ENCODE measurements at regions not wholly inside any gene's neighbourhood (a gene's known extent, or its start where the extent isn't known, plus 50 kb on each side); places are given as distances from the start of the nearest gene placed in this dataset.

GRCh38 chr2:187918996-187919821, 365.0 kb upstream of the TFPI start:
- ChIA-PET CTCF (ENCODE audit: unreplicated experiment) (no interaction called here), POLR2A (no interaction called here)

DNA sequence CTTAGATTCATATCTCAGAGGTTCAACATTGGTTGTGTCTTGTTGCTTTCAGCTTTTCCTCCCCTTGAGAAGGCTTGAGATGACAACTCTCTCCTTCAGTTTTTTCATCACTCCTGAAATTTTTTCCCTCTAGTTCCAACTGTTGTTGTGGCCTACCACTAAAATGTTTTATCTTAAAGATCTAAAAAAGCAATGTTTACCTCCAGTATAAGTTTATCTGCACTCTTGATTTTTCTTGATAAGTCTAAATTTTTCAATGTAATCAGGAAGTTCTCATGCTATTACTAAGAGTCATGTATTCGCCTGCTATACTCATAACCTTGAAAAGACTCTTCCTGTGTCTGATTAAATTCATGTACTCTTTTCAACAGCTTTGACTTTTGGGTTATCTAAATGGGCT, 366.3 kb upstream of the TFPI start:
- POLR2A ChIA-PET, result no interaction called here
- no peak overlapping the region for H3K27ac ChIP-seq (ENCODE audit: low read depth, low read length, poor library complexity, severe bottlenecking)
- no peak for DNase-seq (ENCODE audit: low spot score)
- no peaks in the 10 kb centered on the region for H3K9me3 ChIP-seq (ENCODE audit: low read length)
- H2AFZ ChIP-seq (ENCODE audit: low read length), result no peak overlapping the region
- no peaks in the 10 kb centered on the region for H3K36me3 ChIP-seq (ENCODE audit: insufficient read depth, low read length)
- intact Hi-C loops (cut with micrococcal nuclease; ENCODE audit: unreplicated experiment), result no loop called here
- BruUV-seq (replicated peaks), result no TSS peak
- TF ChIP-seq CTCF (conservative IDR thresholded peaks at IDR 0.05; ENCODE audit: low read length) (no peak), EZH2phosphoT487 (IDR thresholded peaks at IDR 0.05; ENCODE audit: borderline replicate concordance, low read depth, low read length) (no peak)
- CTCF ChIA-PET (ENCODE audit: unreplicated experiment), result no interaction called here
- H4K20me1 ChIP-seq (ENCODE audit: insufficient read depth, low read length), result no peaks in the 10 kb centered on the region
- H3K4me1 ChIP-seq (ENCODE audit: insufficient read depth, low read length, poor library complexity, severe bottlenecking), result no peaks in the 10 kb centered on the region
- H3K9me2 ChIP-seq (ENCODE audit: insufficient read depth, low read length), result no peaks in the 10 kb centered on the region
- no peaks in the 10 kb centered on the region for H3K79me2 ChIP-seq (ENCODE audit: insufficient read depth, low read depth, low read length)
- no peak overlapping the region for H3K4me2 ChIP-seq (ENCODE audit: low read length)
- no peak overlapping the region for H3K4me3 ChIP-seq (ENCODE audit: low read depth, low read length, poor library complexity, severe bottlenecking)

More at GRCh38 chr2:187918996-187919821, 365.0 kb upstream of the TFPI start:
- TF ChIP-seq EZH2phosphoT487 (IDR thresholded peaks at IDR 0.05; ENCODE audit: borderline replicate concordance, low read depth, low read length) (no peak), CTCF (conservative IDR thresholded peaks at IDR 0.05; ENCODE audit: low read length) (no peak)
- Histone ChIP-seq H3K4me2 (ENCODE audit: low read length) (no peak overlapping the region), H2AFZ (ENCODE audit: low read length) (no peak overlapping the region), H3K4me3 (ENCODE audit: low read depth, low read length, poor library complexity, severe bottlenecking) (no peak overlapping the region), H3K79me2 (ENCODE audit: insufficient read depth, low read depth, low read length) (no peaks in the 10 kb centered on the region), H4K20me1 (ENCODE audit: insufficient read depth, low read length) (no peaks in the 10 kb centered on the region), H3K27ac (ENCODE audit: low read depth, low read length, poor library complexity, severe bottlenecking) (no peak overlapping the region), H3K9me3 (ENCODE audit: low read length) (no peaks in the 10 kb centered on the region), H3K9me2 (ENCODE audit: insufficient read depth, low read length) (no peaks in the 10 kb centered on the region), H3K36me3 (ENCODE audit: insufficient read depth, low read length) (no peaks in the 10 kb centered on the region), H3K4me1 (ENCODE audit: insufficient read depth, low read length, poor library complexity, severe bottlenecking) (no peaks in the 10 kb centered on the region)
- no TSS peak for BruUV-seq (replicated peaks)
- DNase-seq (ENCODE audit: low spot score), result no peak
- intact Hi-C loops (cut with micrococcal nuclease; ENCODE audit: unreplicated experiment), result no loop called here

GRCh38 chr2:187922846-187923245, 368.6 kb upstream of the TFPI start:
- Histone ChIP-seq H3K9me2 (ENCODE audit: insufficient read depth, low read length) (no peaks in the 10 kb centered on the region), H3K4me1 (ENCODE audit: insufficient read depth, low read length, poor library complexity, severe bottlenecking) (no peaks in the 10 kb centered on the region), H3K4me3 (ENCODE audit: low read depth, low read length, poor library complexity, severe bottlenecking) (no peak overlapping the region), H3K27ac (ENCODE audit: low read depth, low read length, poor library complexity, severe bottlenecking) (no peak overlapping the region), H3K36me3 (ENCODE audit: insufficient read depth, low read length) (no peaks in the 10 kb centered on the region), H3K79me2 (ENCODE audit: insufficient read depth, low read depth, low read length) (no peaks in the 10 kb centered on the region), H3K9me3 (ENCODE audit: low read length) (no peaks in the 10 kb centered on the region), H3K4me2 (ENCODE audit: low read length) (no peak overlapping the region), H4K20me1 (ENCODE audit: insufficient read depth, low read length) (no peaks in the 10 kb centered on the region), H2AFZ (ENCODE audit: low read length) (no peak overlapping the region)
- BruUV-seq (replicated peaks), result no TSS peak
- ChIA-PET CTCF (ENCODE audit: unreplicated experiment) (no interaction called here), POLR2A (no interaction called here)
- DNase-seq (ENCODE audit: low spot score), result no peak
- TF ChIP-seq CTCF (conservative IDR thresholded peaks at IDR 0.05; ENCODE audit: low read length) (no peak), EZH2phosphoT487 (IDR thresholded peaks at IDR 0.05; ENCODE audit: borderline replicate concordance, low read depth, low read length) (no peak)
- intact Hi-C loops (cut with micrococcal nuclease; ENCODE audit: unreplicated experiment), result no loop called here

All from OCI-LY7 (cell line).